Mucosa of rectum (tissue), 2 donors: ENCODE measurements at regions not wholly inside any gene's neighbourhood (a gene's known extent, or its start where the extent isn't known, plus 50 kb on each side); places are given as distances from the start of the nearest gene placed in this dataset.
"Not testable (repeated sequence)": the region's sequence is repeated elsewhere in the genome, so short reads cannot be mapped to it uniquely, and the experiment has no call there.

Experiments used
- H3K27ac ChIP-seq, 2 donors: one replicate each; pipeline ENCODE4 v1.7.0; 2013; ENCODE audit warnings: inconsistent platforms in 2 of 2, low read depth in 2 of 2, low read length in 2 of 2
- H3K27me3 ChIP-seq, 2 donors: one replicate each; pipeline ENCODE4 v1.7.0; 2013; ENCODE audit warnings: low read length in 2 of 2; ENCODE audit not compliant: control insufficient read depth in 2 of 2, insufficient read depth in 2 of 2
- H3K36me3 ChIP-seq, 2 donors: one replicate each; pipeline ENCODE4 v1.7.0; 2013; ENCODE audit warnings: low read length in 2 of 2; ENCODE audit not compliant: control insufficient read depth in 2 of 2, insufficient read depth in 2 of 2
- H3K4me1 ChIP-seq, 2 donors: one replicate each; pipeline ENCODE4 v1.7.0; 2013; ENCODE audit warnings: low read length in 2 of 2, mild to moderate bottlenecking in 1 of 2; ENCODE audit not compliant: control insufficient read depth in 2 of 2, insufficient read depth in 2 of 2
- H3K4me3 ChIP-seq, 2 donors: one replicate each; pipeline ENCODE4 v1.7.0; 2013; ENCODE audit warnings: low read length in 2 of 2
- H3K9ac ChIP-seq, 2 donors: one replicate each; pipeline ENCODE4 v1.7.0; 2013; ENCODE audit warnings: low read length in 2 of 2, low read depth in 1 of 2, mild to moderate bottlenecking in 1 of 2
- H3K9me3 ChIP-seq, 2 donors: one replicate each; pipeline ENCODE4 v1.7.0; 2013; ENCODE audit warnings: low read length in 2 of 2; ENCODE audit not compliant: control insufficient read depth in 2 of 2
- donor health status: healthy.
- donor health status: Normal muscosa, but diverticular disease.

- Histone ChIP-seq H3K4me3 (no peak overlapping the region), H3K4me1 (no peaks in the 10 kb centered on the region), H3K27me3 (no peaks in the 10 kb centered on the region), H3K27ac (no peak overlapping the region), H3K36me3 (no peaks in the 10 kb centered on the region), H3K9me3 (no peaks in the 10 kb centered on the region), H3K9ac (no peak overlapping the region)
Measured at GRCh38 chr2:142615876-142616275, 261.6 kb upstream of the KYNU start.

- H3K27me3 ChIP-seq, H3K9ac ChIP-seq, H3K27ac ChIP-seq, H3K36me3 ChIP-seq, H3K9me3 ChIP-seq, H3K4me1 ChIP-seq, H3K4me3 ChIP-seq: not testable (repeated sequence)
Measured at GRCh38 chr2:142613193-142613592, 264.3 kb upstream of the KYNU start.

- Histone ChIP-seq H3K27ac (no peak overlapping the region), H3K36me3 (no peaks in the 10 kb centered on the region), H3K27me3 (no peaks in the 10 kb centered on the region), H3K4me3 (no peak overlapping the region), H3K9ac (no peak overlapping the region), H3K9me3 (no peaks in the 10 kb centered on the region), H3K4me1 (no peaks in the 10 kb centered on the region)
Measured at GRCh38 chr2:142605421-142605820, 272.0 kb upstream of the KYNU start.

- H3K9me3 ChIP-seq = no peaks in the 10 kb centered on the region
- no peak overlapping the region for H3K9ac ChIP-seq
- H3K4me3 ChIP-seq = no peak overlapping the region
- H3K27me3 ChIP-seq = no peaks in the 10 kb centered on the region
- no peak overlapping the region for H3K27ac ChIP-seq
- no peaks in the 10 kb centered on the region for H3K4me1 ChIP-seq
- H3K36me3 ChIP-seq = no peaks in the 10 kb centered on the region
Measured at GRCh38 chr2:142603759-142604158, 273.7 kb upstream of the KYNU start.

- Histone ChIP-seq H3K36me3 (no peaks in the 10 kb centered on the region), H3K9ac (no peak overlapping the region), H3K27ac (no peak overlapping the region), H3K4me3 (no peak overlapping the region), H3K4me1 (no peaks in the 10 kb centered on the region), H3K9me3 (no peaks in the 10 kb centered on the region), H3K27me3 (no peaks in the 10 kb centered on the region)
Measured at GRCh38 chr2:142602418-142602989, 275.0 kb upstream of the KYNU start.

GRCh38 chr2:142601794-142602193 lies 275.7 kb upstream of the KYNU start:
- H3K27ac ChIP-seq = no peak overlapping the region
- no peak overlapping the region for H3K4me3 ChIP-seq
- no peaks in the 10 kb centered on the region for H3K9me3 ChIP-seq
- no peak overlapping the region for H3K9ac ChIP-seq
- no peaks in the 10 kb centered on the region for H3K36me3 ChIP-seq
- H3K27me3 ChIP-seq = no peaks in the 10 kb centered on the region
- no peaks in the 10 kb centered on the region for H3K4me1 ChIP-seq

GRCh38 chr2:142599504-142599903 lies 278.0 kb upstream of the KYNU start:
- H3K27me3 ChIP-seq = no peaks in the 10 kb centered on the region
- H3K36me3 ChIP-seq = no peaks in the 10 kb centered on the region
- no peaks in the 10 kb centered on the region for H3K9me3 ChIP-seq
- no peak overlapping the region for H3K27ac ChIP-seq
- H3K4me1 ChIP-seq = no peaks in the 10 kb centered on the region
- no peak overlapping the region for H3K4me3 ChIP-seq
- H3K9ac ChIP-seq = no peak overlapping the region

GRCh38 chr2:142598846-142599245 lies 278.6 kb upstream of the KYNU start:
- Histone ChIP-seq H3K36me3 (no peaks in the 10 kb centered on the region), H3K9ac (no peak overlapping the region), H3K27ac (no peak overlapping the region), H3K9me3 (no peaks in the 10 kb centered on the region), H3K4me1 (no peaks in the 10 kb centered on the region), H3K27me3 (no peaks in the 10 kb centered on the region), H3K4me3 (no peak overlapping the region)

- no peaks in the 10 kb centered on the region for H3K9me3 ChIP-seq
- no peak overlapping the region for H3K4me3 ChIP-seq
- no peaks in the 10 kb centered on the region for H3K4me1 ChIP-seq
- H3K36me3 ChIP-seq = no peaks in the 10 kb centered on the region
- H3K27ac ChIP-seq = no peak overlapping the region
- no peaks in the 10 kb centered on the region for H3K27me3 ChIP-seq
- no peak overlapping the region for H3K9ac ChIP-seq
Measured at GRCh38 chr2:142596334-142597088, 281.0 kb upstream of the KYNU start.

GRCh38 chr2:142594935-142595334 lies 282.5 kb upstream of the KYNU start:
- Histone ChIP-seq H3K9me3 (no peaks in the 10 kb centered on the region), H3K27ac (no peak overlapping the region), H3K4me3 (no peak overlapping the region), H3K36me3 (no peaks in the 10 kb centered on the region), H3K27me3 (no peaks in the 10 kb centered on the region), H3K4me1 (no peaks in the 10 kb centered on the region), H3K9ac (no peak overlapping the region)
